ENCODE measurements at regions not wholly inside any gene's neighbourhood (a gene's known extent, or its start where the extent isn't known, plus 50 kb on each side); places are given as distances from the start of the nearest gene placed in this dataset.
A peak's percentile ranks its signal among the peaks of the same experiment; 100 is the strongest.

GRCh38 chr13:80451641-80452040, 110.7 kb upstream of the SPRY2 start:
- WGBS, result 97% methylated on average over 2 of the region's 2 CpGs
- Histone ChIP-seq H3K27me3 (ENCODE audit: control insufficient read depth in 2 of 2, insufficient read depth in 1 of 2, low read length in 1 of 2) (no peaks in the 10 kb centered on the region), H3K9me3 (ENCODE audit: control insufficient read depth in 2 of 2, insufficient read depth in 1 of 2, low read length in 1 of 2) (peaks cover 0 to 8% of the 10 kb centered on the region in 2 donors), H3K4me1 (ENCODE audit: control insufficient read depth in 2 of 2, insufficient read depth in 2 of 2, low read length in 2 of 2) (peaks cover 7 to 14% of the 10 kb centered on the region in 2 donors), H3K36me3 (ENCODE audit: control insufficient read depth in 2 of 2, insufficient read depth in 2 of 2, low read length in 1 of 2) (no peaks in the 10 kb centered on the region), H3K27ac (ENCODE audit: low read depth in 1 of 2, low read length in 1 of 2) (no peak overlapping the region), H3K4me3 (ENCODE audit: low read length in 2 of 2) (no peak overlapping the region)
- DNase-seq (ENCODE audit: low read depth in 6 of 9, low spot score in 9 of 9), result no peak

GRCh38 chr13:80450386-80450785, 109.5 kb upstream of the SPRY2 start:
- H3K27ac ChIP-seq (ENCODE audit: low read depth in 1 of 2, low read length in 1 of 2), result no peak overlapping the region
- no peaks in the 10 kb centered on the region for H3K36me3 ChIP-seq (ENCODE audit: control insufficient read depth in 2 of 2, insufficient read depth in 2 of 2, low read length in 1 of 2)
- peaks cover 0 to 8% of the 10 kb centered on the region in 2 donors for H3K9me3 ChIP-seq (ENCODE audit: control insufficient read depth in 2 of 2, insufficient read depth in 1 of 2, low read length in 1 of 2)
- no peaks in the 10 kb centered on the region for H3K27me3 ChIP-seq (ENCODE audit: control insufficient read depth in 2 of 2, insufficient read depth in 1 of 2, low read length in 1 of 2)
- DNase-seq (ENCODE audit: low read depth in 6 of 9, low spot score in 9 of 9), result no peak
- peaks cover 7 to 14% of the 10 kb centered on the region in 2 donors for H3K4me1 ChIP-seq (ENCODE audit: control insufficient read depth in 2 of 2, insufficient read depth in 2 of 2, low read length in 2 of 2)
- no peak overlapping the region for H3K4me3 ChIP-seq (ENCODE audit: low read length in 2 of 2)

GRCh38 chr13:80448725-80449124, 107.8 kb upstream of the SPRY2 start:
- Histone ChIP-seq H3K9me3 (ENCODE audit: control insufficient read depth in 2 of 2, insufficient read depth in 1 of 2, low read length in 1 of 2) (peaks cover 0 to 8% of the 10 kb centered on the region in 2 donors), H3K4me3 (ENCODE audit: low read length in 2 of 2) (no peak overlapping the region), H3K27ac (ENCODE audit: low read depth in 1 of 2, low read length in 1 of 2) (no peak overlapping the region), H3K36me3 (ENCODE audit: control insufficient read depth in 2 of 2, insufficient read depth in 2 of 2, low read length in 1 of 2) (no peaks in the 10 kb centered on the region), H3K4me1 (ENCODE audit: control insufficient read depth in 2 of 2, insufficient read depth in 2 of 2, low read length in 2 of 2) (peaks cover 4 to 14% of the 10 kb centered on the region in 2 donors), H3K27me3 (ENCODE audit: control insufficient read depth in 2 of 2, insufficient read depth in 1 of 2, low read length in 1 of 2) (no peaks in the 10 kb centered on the region)
- DNase-seq (ENCODE audit: low read depth in 6 of 9, low spot score in 9 of 9), result no peak
- whole genome bisulfite sequencing, result 96% methylated on average over 2 of the region's 2 CpGs

GRCh38 chr13:80447747-80448146, 106.8 kb upstream of the SPRY2 start:
- Histone ChIP-seq H3K4me1 (ENCODE audit: control insufficient read depth in 2 of 2, insufficient read depth in 2 of 2, low read length in 2 of 2) (peaks cover 2 to 14% of the 10 kb centered on the region in 2 donors), H3K36me3 (ENCODE audit: control insufficient read depth in 2 of 2, insufficient read depth in 2 of 2, low read length in 1 of 2) (no peaks in the 10 kb centered on the region), H3K27ac (ENCODE audit: low read depth in 1 of 2, low read length in 1 of 2) (no peak overlapping the region), H3K27me3 (ENCODE audit: control insufficient read depth in 2 of 2, insufficient read depth in 1 of 2, low read length in 1 of 2) (no peaks in the 10 kb centered on the region), H3K4me3 (ENCODE audit: low read length in 2 of 2) (no peak overlapping the region), H3K9me3 (ENCODE audit: control insufficient read depth in 2 of 2, insufficient read depth in 1 of 2, low read length in 1 of 2) (peaks cover 0 to 8% of the 10 kb centered on the region in 2 donors)
- WGBS, result 71% methylated on average over 2 of the region's 2 CpGs
- no peak for DNase-seq (ENCODE audit: low read depth in 6 of 9, low spot score in 9 of 9)

- Histone ChIP-seq H3K27me3 (ENCODE audit: control insufficient read depth in 2 of 2, insufficient read depth in 1 of 2, low read length in 1 of 2) (no peaks in the 10 kb centered on the region), H3K27ac (ENCODE audit: low read depth in 1 of 2, low read length in 1 of 2) (peak overlapping the region in 1 of 2 donors; percentile 8), H3K9me3 (ENCODE audit: control insufficient read depth in 2 of 2, insufficient read depth in 1 of 2, low read length in 1 of 2) (no peaks in the 10 kb centered on the region), H3K4me1 (ENCODE audit: control insufficient read depth in 2 of 2, insufficient read depth in 2 of 2, low read length in 2 of 2) (no peaks in the 10 kb centered on the region), H3K36me3 (ENCODE audit: control insufficient read depth in 2 of 2, insufficient read depth in 2 of 2, low read length in 1 of 2) (no peaks in the 10 kb centered on the region), H3K4me3 (ENCODE audit: low read length in 2 of 2) (no peak overlapping the region)
- peak in 6 of 9 donors; percentile 4 to 61 (median 24) for DNase-seq (ENCODE audit: low read depth in 6 of 9, low spot score in 9 of 9)
- 84% methylated on average over 4 of the region's 4 CpGs for WGBS
These were observed 103.5 kb upstream of the SPRY2 start for GRCh38 chr13:80444240-80445015.

GRCh38 chr13:80442609-80443008, 101.7 kb upstream of the SPRY2 start:
- no peak for DNase-seq (ENCODE audit: low read depth in 6 of 9, low spot score in 9 of 9)
- H3K4me1 ChIP-seq (ENCODE audit: control insufficient read depth in 2 of 2, insufficient read depth in 2 of 2, low read length in 2 of 2), result no peaks in the 10 kb centered on the region
- H3K9me3 ChIP-seq (ENCODE audit: control insufficient read depth in 2 of 2, insufficient read depth in 1 of 2, low read length in 1 of 2), result no peaks in the 10 kb centered on the region
- H3K4me3 ChIP-seq (ENCODE audit: low read length in 2 of 2), result no peak overlapping the region
- no peaks in the 10 kb centered on the region for H3K27me3 ChIP-seq (ENCODE audit: control insufficient read depth in 2 of 2, insufficient read depth in 1 of 2, low read length in 1 of 2)
- H3K36me3 ChIP-seq (ENCODE audit: control insufficient read depth in 2 of 2, insufficient read depth in 2 of 2, low read length in 1 of 2), result no peaks in the 10 kb centered on the region
- no peak overlapping the region for H3K27ac ChIP-seq (ENCODE audit: low read depth in 1 of 2, low read length in 1 of 2)

- Histone ChIP-seq H3K4me1 (ENCODE audit: control insufficient read depth in 2 of 2, insufficient read depth in 2 of 2, low read length in 2 of 2) (no peaks in the 10 kb centered on the region), H3K9me3 (ENCODE audit: control insufficient read depth in 2 of 2, insufficient read depth in 1 of 2, low read length in 1 of 2) (no peaks in the 10 kb centered on the region), H3K27ac (ENCODE audit: low read depth in 1 of 2, low read length in 1 of 2) (no peak overlapping the region), H3K27me3 (ENCODE audit: control insufficient read depth in 2 of 2, insufficient read depth in 1 of 2, low read length in 1 of 2) (no peaks in the 10 kb centered on the region), H3K4me3 (ENCODE audit: low read length in 2 of 2) (no peak overlapping the region), H3K36me3 (ENCODE audit: control insufficient read depth in 2 of 2, insufficient read depth in 2 of 2, low read length in 1 of 2) (no peaks in the 10 kb centered on the region)
- DNase-seq (ENCODE audit: low read depth in 6 of 9, low spot score in 9 of 9), result no peak
These were observed 101.0 kb upstream of the SPRY2 start for GRCh38 chr13:80441968-80442367.

- Histone ChIP-seq H3K27ac (ENCODE audit: low read depth in 1 of 2, low read length in 1 of 2) (no peak overlapping the region), H3K4me1 (ENCODE audit: control insufficient read depth in 2 of 2, insufficient read depth in 2 of 2, low read length in 2 of 2) (no peaks in the 10 kb centered on the region), H3K36me3 (ENCODE audit: control insufficient read depth in 2 of 2, insufficient read depth in 2 of 2, low read length in 1 of 2) (no peaks in the 10 kb centered on the region), H3K9me3 (ENCODE audit: control insufficient read depth in 2 of 2, insufficient read depth in 1 of 2, low read length in 1 of 2) (no peaks in the 10 kb centered on the region), H3K27me3 (ENCODE audit: control insufficient read depth in 2 of 2, insufficient read depth in 1 of 2, low read length in 1 of 2) (no peaks in the 10 kb centered on the region), H3K4me3 (ENCODE audit: low read length in 2 of 2) (no peak overlapping the region)
- 97% methylated on average over 3 of the region's 3 CpGs for WGBS
- no peak for DNase-seq (ENCODE audit: low read depth in 6 of 9, low spot score in 9 of 9)
These were observed 97.6 kb upstream of the SPRY2 start for GRCh38 chr13:80438521-80438920.

- Histone ChIP-seq H3K9me3 (ENCODE audit: control insufficient read depth in 2 of 2, insufficient read depth in 1 of 2, low read length in 1 of 2) (no peaks in the 10 kb centered on the region), H3K27ac (ENCODE audit: low read depth in 1 of 2, low read length in 1 of 2) (no peak overlapping the region), H3K4me1 (ENCODE audit: control insufficient read depth in 2 of 2, insufficient read depth in 2 of 2, low read length in 2 of 2) (no peaks in the 10 kb centered on the region), H3K27me3 (ENCODE audit: control insufficient read depth in 2 of 2, insufficient read depth in 1 of 2, low read length in 1 of 2) (no peaks in the 10 kb centered on the region), H3K36me3 (ENCODE audit: control insufficient read depth in 2 of 2, insufficient read depth in 2 of 2, low read length in 1 of 2) (no peaks in the 10 kb centered on the region), H3K4me3 (ENCODE audit: low read length in 2 of 2) (no peak overlapping the region)
- 83% methylated on average over 1 of the region's 1 CpG for WGBS
- DNase-seq (ENCODE audit: low read depth in 6 of 9, low spot score in 9 of 9), result no peak
These were observed 96.3 kb upstream of the SPRY2 start for GRCh38 chr13:80437231-80437630.

Data from thymus (tissue), 11 donors.